GM12872 (cell line): ENCODE measurements at regions not wholly inside any gene's neighbourhood (a gene's known extent, or its start where the extent isn't known, plus 50 kb on each side); places are given as distances from the start of the nearest gene placed in this dataset.

Experiments used
- TF ChIP-seq, protein P1 (sequence below): IDR thresholded peaks from 3 replicates; pipeline ENCODE4 v1.5.1; 2011; ENCODE audit warnings: low read depth, mild to moderate bottlenecking, low read length, moderate library complexity; ENCODE audit not compliant: insufficient read depth

DNA sequence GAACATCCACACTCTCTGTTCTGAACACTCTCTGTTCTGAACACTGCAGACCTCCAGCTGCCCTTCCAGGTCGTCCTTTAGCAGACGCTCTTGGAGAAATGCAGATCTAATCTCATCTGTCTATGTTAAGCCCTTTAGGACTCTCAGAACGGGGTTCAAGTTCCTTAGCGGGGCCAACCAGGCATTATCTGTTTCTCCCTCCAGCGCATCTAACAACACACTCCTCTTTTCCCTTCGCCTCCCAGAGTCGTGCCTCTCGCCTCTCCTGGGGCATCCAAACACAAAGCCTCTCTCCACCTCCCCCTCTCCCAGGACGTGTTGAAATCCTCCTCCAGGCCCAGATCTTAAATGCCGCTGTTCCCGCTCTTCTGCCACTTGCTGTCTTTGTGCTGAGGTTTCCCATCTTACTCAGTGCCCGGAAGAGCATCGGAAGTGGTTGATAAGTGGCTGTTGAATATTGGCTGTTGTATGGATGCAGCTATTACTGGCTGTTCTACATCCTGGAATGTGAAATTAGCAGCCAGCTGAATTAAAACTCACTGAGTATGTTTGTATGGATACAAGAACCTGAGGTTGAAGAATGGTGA lies 108.4 kb upstream of the GGTLC1 start:
- TF ChIP-seq, protein P1, sequence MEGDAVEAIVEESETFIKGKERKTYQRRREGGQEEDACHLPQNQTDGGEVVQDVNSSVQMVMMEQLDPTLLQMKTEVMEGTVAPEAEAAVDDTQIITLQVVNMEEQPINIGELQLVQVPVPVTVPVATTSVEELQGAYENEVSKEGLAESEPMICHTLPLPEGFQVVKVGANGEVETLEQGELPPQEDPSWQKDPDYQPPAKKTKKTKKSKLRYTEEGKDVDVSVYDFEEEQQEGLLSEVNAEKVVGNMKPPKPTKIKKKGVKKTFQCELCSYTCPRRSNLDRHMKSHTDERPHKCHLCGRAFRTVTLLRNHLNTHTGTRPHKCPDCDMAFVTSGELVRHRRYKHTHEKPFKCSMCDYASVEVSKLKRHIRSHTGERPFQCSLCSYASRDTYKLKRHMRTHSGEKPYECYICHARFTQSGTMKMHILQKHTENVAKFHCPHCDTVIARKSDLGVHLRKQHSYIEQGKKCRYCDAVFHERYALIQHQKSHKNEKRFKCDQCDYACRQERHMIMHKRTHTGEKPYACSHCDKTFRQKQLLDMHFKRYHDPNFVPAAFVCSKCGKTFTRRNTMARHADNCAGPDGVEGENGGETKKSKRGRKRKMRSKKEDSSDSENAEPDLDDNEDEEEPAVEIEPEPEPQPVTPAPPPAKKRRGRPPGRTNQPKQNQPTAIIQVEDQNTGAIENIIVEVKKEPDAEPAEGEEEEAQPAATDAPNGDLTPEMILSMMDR = no peak

DNA sequence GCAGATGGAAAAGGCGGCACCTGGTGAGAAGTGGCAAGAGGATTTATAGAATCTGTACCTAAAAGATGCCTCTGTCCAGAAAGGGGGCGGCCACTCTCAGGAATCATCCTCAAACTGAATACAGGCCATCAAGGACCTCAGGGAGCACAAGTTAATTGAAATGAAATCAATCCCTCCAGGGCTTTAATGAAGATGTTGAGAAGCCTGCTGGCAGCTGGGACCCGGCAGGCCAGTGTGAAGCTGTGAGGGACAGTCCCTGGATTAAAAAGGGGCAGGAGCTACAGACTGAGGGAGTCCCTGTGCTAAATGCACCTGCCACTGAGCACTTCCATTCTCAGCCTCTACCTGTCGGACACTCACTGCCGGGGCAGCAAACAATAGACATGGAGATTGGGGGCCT lies 107.7 kb upstream of the GGTLC1 start:
- TF ChIP-seq, protein P1 = no peak

DNA sequence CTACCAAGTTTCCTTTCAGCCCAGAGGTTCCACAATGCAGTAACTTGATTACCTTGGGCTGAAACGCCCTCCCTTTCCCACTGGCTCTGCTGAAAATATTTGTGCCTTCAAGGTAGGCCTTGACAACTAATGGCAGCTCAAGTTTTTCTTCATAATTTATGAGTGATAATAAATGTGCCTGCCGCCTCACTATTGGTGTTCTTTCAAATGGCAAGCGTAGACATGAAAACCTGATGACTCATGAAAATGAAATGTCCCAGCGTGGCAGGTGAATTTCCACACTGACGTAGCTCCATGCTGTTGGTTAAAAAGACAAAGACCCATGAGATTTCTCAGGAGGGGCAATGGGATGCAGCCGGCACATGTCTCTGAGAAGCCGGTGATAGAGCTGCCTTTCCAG lies 107.2 kb upstream of the GGTLC1 start:
- TF ChIP-seq, protein P1 = no peak

DNA sequence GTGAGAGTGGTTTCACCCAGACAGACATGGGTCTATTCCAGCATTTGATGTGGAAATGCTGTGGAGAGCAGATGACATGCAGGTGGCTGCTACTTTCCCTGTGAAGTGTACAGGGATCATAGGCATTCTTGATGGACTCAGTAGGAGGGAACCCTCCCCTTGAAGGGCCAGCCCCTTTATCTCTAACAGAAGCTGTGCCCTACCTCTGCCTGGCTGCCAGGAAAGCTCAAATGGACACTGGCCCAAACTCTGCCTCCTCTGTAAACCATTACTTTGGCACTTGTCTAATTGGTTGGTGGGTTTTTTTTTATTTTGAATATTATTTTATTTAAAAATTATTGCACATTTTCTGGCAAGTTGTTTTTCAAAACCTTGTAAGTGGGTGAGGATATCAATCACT lies 106.7 kb upstream of the GGTLC1 start:
- TF ChIP-seq, protein P1 = no peak

GRCh38 chr20:24089576-24089975 lies 101.0 kb upstream of the GGTLC1 start:
- TF ChIP-seq, protein P1 = no peak

DNA sequence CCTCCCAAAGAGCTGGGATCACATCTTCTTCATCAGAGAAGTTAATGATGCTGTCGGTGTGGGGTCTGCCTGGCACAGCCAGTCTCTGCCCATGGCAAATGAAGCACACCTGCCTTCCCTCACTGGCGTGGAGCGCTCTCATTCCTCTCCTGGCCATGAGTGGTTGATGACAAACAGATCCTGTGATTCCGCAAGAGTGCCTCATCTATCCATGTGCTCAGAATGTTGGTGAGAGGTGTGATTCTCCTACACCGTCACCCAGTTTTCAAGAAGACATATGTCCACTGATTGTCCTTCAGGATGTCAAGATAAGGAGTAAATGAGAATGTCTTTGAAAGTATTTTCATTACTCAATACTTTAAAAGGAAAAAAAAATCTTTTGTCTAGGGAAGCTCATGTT lies 97.5 kb upstream of the GGTLC1 start:
- TF ChIP-seq, protein P1 = no peak

DNA sequence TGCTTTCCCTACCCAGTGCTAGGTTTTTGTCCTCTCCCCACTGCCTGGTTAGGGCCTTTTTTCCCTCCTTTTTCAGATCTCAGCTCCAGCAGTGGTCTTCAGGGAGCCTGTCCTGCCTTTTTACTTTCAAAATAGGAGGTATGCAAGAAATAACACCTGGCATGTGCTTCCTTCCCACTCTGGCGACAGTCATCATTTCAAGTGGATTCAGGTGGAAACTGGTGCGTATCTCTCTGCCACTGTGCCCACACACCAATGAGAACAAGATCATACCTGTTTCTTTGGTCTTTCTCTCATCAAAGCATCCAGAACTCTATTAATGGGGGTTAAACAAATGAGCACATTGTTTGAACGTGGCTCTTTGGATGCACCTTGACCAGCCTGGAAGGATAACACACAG lies 95.7 kb upstream of the GGTLC1 start:
- TF ChIP-seq, protein P1 = no peak

- TF ChIP-seq, protein P1 = no peak
Observed at GRCh38 chr20:24081077-24081476, 92.5 kb upstream of the GGTLC1 start.
